ENCODE measurements at regions not wholly inside any gene's neighbourhood (a gene's known extent, or its start where the extent isn't known, plus 50 kb on each side); places are given as distances from the start of the nearest gene placed in this dataset.

DNA sequence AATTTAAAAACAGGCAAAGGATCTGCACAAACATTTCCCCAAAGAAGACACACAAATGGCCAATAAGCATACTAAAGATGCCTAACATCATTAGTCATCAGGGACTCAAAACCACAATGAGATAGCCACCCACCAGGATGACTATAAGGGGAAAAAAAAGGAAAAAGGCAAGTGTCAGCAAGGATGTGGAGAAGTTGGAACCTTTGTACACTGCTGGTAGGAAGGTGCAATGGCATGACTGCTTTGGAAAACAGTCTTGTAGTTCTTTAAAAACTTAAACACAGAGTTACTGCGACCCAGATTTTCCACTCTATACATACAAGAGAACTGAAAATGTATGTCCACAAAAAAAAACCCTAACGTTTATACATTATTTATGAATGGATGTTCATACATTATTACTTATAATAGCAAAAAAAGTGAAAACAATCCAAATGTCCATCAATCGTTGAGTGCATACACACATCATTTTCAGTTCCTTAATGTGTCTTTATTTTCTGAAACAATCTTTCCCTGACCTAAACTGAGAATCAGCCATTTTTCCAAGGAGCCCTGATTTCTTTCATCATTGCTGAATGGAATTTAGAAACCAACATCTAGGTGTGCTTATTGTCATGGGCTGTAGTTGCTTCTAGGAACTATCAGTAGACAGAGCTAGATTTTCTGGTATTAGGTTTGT is 64.7 kb upstream of the TLK1 start:
- DNase-seq, result peak; percentile 22 to 33

DNA sequence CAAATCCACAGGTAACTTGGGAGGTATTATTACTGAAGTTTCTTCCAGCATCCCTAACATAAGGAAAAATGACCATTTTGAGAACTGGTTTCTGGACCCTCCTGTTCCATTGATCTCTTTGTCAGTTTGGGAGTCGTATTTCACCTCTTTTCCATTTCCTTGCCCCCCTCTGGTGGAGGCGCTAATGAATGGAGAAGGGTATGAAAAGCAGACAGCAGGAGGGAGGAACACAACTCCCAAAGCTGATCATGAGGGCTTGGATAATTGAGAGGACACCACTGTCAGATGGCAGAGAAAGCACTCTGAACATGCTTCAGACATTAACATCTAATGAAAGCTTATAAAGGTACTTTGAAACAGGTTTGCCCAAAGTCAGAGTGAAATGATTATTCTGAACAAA is 56.6 kb upstream of the TLK1 start:
- DNase-seq, result no peak

DNA sequence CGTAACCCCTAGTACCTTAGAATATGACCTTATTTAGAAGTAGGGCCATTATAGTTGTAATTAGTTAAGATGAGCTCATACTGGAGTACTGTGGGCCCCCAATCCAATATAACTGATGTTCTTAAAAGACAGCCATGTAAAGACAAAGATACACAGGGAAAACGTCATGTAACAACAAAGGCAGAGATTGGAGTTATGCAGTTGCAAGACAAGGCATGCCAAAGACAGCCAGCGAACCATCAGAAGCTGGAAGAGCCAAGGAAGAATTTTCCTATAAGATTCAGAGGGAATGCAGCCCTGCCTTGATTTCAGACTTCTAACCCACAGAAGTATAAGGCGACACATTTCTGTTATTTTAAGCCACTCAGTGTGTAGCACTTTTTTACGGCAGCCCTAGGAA is 55.9 kb upstream of the TLK1 start:
- no peak for DNase-seq

DNA sequence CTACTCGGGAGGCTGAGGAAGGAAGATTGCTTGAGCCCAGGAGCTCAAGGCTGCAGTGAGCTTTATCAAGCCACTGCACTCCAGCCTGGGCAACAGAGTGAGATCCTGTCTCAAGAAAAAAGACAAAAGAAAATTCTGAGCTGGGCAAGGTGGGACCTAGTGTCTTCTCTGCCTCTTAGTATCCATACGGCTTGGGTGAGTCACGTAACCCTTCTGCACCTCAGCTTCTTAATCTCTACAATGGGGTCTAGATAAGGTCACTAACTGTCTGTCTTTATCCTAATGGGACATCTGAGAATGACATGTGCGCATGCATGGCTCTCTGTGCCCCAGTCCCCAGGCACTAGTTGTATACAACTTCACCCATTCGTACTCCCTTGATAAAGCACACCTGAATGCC is 53.4 kb upstream of the TLK1 start:
- no peak for DNase-seq

DNA sequence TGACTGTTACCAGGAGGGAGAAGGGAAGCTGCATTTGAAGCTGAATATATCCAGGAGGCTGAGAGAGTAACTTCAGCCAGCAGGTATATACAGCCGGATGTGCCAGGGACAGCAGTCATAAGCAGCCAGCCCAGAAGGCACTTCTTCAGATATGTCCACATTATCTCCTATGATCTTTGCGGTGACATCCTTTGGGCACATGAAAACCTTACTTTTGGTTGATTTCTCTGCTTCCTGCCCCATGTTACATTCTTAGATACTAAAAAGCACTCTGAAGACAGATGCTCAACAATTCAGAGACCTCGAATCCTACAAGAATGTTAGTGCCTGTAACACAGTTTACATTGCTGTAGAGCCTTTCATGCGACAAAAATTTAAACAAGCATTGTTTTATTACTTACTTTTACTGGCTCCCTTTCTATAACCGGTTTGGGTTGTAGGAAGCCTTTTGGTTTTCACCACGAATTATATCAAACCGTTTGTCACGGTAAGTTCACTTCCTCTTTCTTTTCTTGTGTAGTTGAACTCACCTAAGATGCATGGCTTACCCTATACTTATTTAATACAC is 50.3 kb upstream of the TLK1 start:
- peak; percentile 65 to 72 for DNase-seq
